SU-DHL-6 (cell line): ENCODE measurements at regions not wholly inside any gene's neighbourhood (a gene's known extent, or its start where the extent isn't known, plus 50 kb on each side); places are given as distances from the start of the nearest gene placed in this dataset.

Source experiments
- CTCF ChIP-seq: fragments of 200-600 bp; sonication (generic); IDR thresholded peaks from one replicate; pipeline ENCODE4 v1.5.1; 2017; ENCODE audit warnings: antibody characterized with exemption, mild to moderate bottlenecking, low read length, moderate library complexity; ENCODE audit not compliant: insufficient read depth, poor library complexity, severe bottlenecking
- EZH2phosphoT487 ChIP-seq: fragments of 200-600 bp; sonication (generic), shearing (Covaris generic); conservative IDR thresholded peaks from 2 replicates; pipeline ENCODE4 v1.6.1; 2018; ENCODE audit warnings: mild to moderate bottlenecking, antibody characterized with exemption, low read length, moderate library complexity, mixed read lengths

GRCh38 chr6:121760191-121760590 lies 324.7 kb downstream of the GJA1 start:
- TF ChIP-seq CTCF (no peak), EZH2phosphoT487 (no peak)
